Right atrium auricular region (tissue), 2 donors: ENCODE measurements at regions not wholly inside any gene's neighbourhood (a gene's known extent, or its start where the extent isn't known, plus 50 kb on each side); places are given as distances from the start of the nearest gene placed in this dataset.

ENCODE experiments used
- DNase-seq: peaks from one replicate; pipeline ENCODE4 v3.0.0-alpha.2; 2019; ENCODE audit warnings: low spot score
- H3K27ac ChIP-seq, 2 donors: fragments of 200-600 bp; sonication (generic); 1 replicate in 1 of 2; 2 replicates in 1 of 2; pipeline ENCODE4 v1.5.1; 2016 to 2019
- H3K27me3 ChIP-seq, 2 donors: fragments of 200-600 bp; sonication (generic); one replicate each; pipeline versions ENCODE4 v1.5.1 to v1.6.0; 2017 to 2019
- H3K36me3 ChIP-seq: fragments of 200-600 bp; sonication (generic); one replicate; pipeline ENCODE4 v1.5.1; 2016
- H3K4me1 ChIP-seq, 2 donors: fragments of 200-600 bp; sonication (generic); one replicate each; pipeline versions ENCODE4 v1.5.1 to v1.6.0; 2017 to 2019
- H3K4me3 ChIP-seq, 2 donors: fragments of 200-600 bp; sonication (generic); 1 replicate in 1 of 2; 2 replicates in 1 of 2; pipeline ENCODE4 v1.5.1; 2017 to 2019; ENCODE audit warnings: mild to moderate bottlenecking in 1 of 2, moderate library complexity in 1 of 2
- H3K9me3 ChIP-seq, 2 donors: fragments of 200-600 bp; sonication (generic); one replicate each; pipeline ENCODE4 v1.5.1; 2019
- CTCF ChIP-seq, 2 donors: fragments of 200-600 bp; sonication (generic); IDR thresholded peaks; one replicate each; pipeline ENCODE4 v1.5.1; 2019; ENCODE audit warnings: antibody characterized with exemption in 2 of 2

GRCh38 chr12:60252359-60253096 lies 656.7 kb downstream of the SLC16A7 start:
- Histone ChIP-seq H3K36me3 (no peaks in the 10 kb centered on the region), H3K9me3 (no peaks in the 10 kb centered on the region), H3K4me1 (no peaks in the 10 kb centered on the region), H3K27ac (no peak overlapping the region), H3K4me3 (no peak overlapping the region), H3K27me3 (no peaks in the 10 kb centered on the region)
- no peak for DNase-seq
- no peak for TF ChIP-seq CTCF (IDR thresholded peaks at IDR 0.05)

GRCh38 chr12:60255044-60255443 lies 659.2 kb downstream of the SLC16A7 start:
- Histone ChIP-seq H3K27ac (no peak overlapping the region), H3K9me3 (no peaks in the 10 kb centered on the region), H3K4me3 (no peak overlapping the region), H3K36me3 (no peaks in the 10 kb centered on the region), H3K27me3 (no peaks in the 10 kb centered on the region), H3K4me1 (no peaks in the 10 kb centered on the region)
- DNase-seq, result no peak
- no peak for TF ChIP-seq CTCF (IDR thresholded peaks at IDR 0.05)

- Histone ChIP-seq H3K9me3 (no peaks in the 10 kb centered on the region), H3K27me3 (no peaks in the 10 kb centered on the region), H3K4me1 (no peaks in the 10 kb centered on the region), H3K4me3 (no peak overlapping the region), H3K27ac (no peak overlapping the region), H3K36me3 (no peaks in the 10 kb centered on the region)
- no peak for DNase-seq
- no peak for TF ChIP-seq CTCF (IDR thresholded peaks at IDR 0.05)
Observed at GRCh38 chr12:60257063-60257462, 661.2 kb downstream of the SLC16A7 start.

- Histone ChIP-seq H3K27me3 (no peaks in the 10 kb centered on the region), H3K4me3 (no peak overlapping the region), H3K4me1 (no peaks in the 10 kb centered on the region), H3K36me3 (no peaks in the 10 kb centered on the region), H3K9me3 (no peaks in the 10 kb centered on the region), H3K27ac (no peak overlapping the region)
- DNase-seq, result no peak
- TF ChIP-seq CTCF (IDR thresholded peaks at IDR 0.05), result no peak
Observed at GRCh38 chr12:60259225-60259624, 663.4 kb downstream of the SLC16A7 start.

GRCh38 chr12:60262378-60262777 lies 666.5 kb downstream of the SLC16A7 start:
- Histone ChIP-seq H3K9me3 (no peaks in the 10 kb centered on the region), H3K4me1 (no peaks in the 10 kb centered on the region), H3K27me3 (no peaks in the 10 kb centered on the region), H3K27ac (no peak overlapping the region), H3K4me3 (no peak overlapping the region), H3K36me3 (no peaks in the 10 kb centered on the region)
- DNase-seq, result no peak
- TF ChIP-seq CTCF (IDR thresholded peaks at IDR 0.05), result no peak

GRCh38 chr12:60263161-60263560 lies 667.3 kb downstream of the SLC16A7 start:
- Histone ChIP-seq H3K4me1 (no peaks in the 10 kb centered on the region), H3K27me3 (no peaks in the 10 kb centered on the region), H3K9me3 (no peaks in the 10 kb centered on the region), H3K4me3 (no peak overlapping the region), H3K27ac (no peak overlapping the region), H3K36me3 (no peaks in the 10 kb centered on the region)
- no peak for DNase-seq
- no peak for TF ChIP-seq CTCF (IDR thresholded peaks at IDR 0.05)
